ENCODE measurements at regions not wholly inside any gene's neighbourhood (a gene's known extent, or its start where the extent isn't known, plus 50 kb on each side); places are given as distances from the start of the nearest gene placed in this dataset.

DNA sequence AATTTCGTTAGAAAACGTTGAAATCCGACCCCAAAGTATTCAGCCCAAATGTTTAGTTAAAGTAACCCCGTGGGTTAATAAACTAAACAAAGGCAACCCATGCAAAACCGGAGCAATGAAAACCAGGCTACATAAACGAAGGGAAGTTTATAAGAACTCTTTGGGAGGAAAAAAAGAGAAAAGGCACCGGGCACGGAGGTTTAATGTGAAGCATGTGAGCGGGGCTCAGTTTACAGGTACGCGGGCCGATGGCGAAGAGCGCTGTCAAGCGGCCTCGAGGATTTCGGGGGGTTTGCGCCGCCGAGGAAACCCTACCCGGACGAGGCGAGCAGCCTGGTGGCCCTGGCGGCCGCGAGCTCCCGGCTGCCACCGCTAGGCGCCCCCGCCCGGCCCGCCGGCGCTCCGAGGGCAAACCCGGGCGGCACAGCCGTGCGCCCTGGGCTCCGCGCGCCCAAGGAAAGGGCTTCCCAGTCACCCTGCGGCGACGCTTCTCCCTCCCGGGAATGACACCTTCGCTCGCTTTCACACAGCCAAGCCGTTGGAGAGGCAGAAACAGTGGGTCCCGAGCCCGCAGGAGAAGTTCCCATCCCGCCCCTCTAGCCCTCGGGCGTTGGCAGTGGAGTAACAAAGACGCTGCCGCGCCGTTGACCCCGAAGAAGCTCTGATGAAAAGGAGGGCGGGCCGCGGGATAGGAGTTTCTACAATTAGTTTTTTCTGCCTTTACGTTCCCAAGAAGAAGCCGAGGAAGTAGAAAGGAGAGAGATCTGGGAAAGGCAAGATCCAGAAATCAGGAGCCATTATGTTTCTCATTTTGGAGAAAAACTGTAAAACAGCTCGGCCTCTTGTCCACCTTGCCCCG is 126.0 kb downstream of the TMEM174 start:
- TF ChIP-seq, protein P1, sequence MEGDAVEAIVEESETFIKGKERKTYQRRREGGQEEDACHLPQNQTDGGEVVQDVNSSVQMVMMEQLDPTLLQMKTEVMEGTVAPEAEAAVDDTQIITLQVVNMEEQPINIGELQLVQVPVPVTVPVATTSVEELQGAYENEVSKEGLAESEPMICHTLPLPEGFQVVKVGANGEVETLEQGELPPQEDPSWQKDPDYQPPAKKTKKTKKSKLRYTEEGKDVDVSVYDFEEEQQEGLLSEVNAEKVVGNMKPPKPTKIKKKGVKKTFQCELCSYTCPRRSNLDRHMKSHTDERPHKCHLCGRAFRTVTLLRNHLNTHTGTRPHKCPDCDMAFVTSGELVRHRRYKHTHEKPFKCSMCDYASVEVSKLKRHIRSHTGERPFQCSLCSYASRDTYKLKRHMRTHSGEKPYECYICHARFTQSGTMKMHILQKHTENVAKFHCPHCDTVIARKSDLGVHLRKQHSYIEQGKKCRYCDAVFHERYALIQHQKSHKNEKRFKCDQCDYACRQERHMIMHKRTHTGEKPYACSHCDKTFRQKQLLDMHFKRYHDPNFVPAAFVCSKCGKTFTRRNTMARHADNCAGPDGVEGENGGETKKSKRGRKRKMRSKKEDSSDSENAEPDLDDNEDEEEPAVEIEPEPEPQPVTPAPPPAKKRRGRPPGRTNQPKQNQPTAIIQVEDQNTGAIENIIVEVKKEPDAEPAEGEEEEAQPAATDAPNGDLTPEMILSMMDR (IDR thresholded peaks at IDR 0.05; ENCODE audit: control extremely low read depth, extremely low read depth, low read depth, missing control alignments): no peak
- CTCF ChIA-PET: no interaction called here
- DNase-seq (ENCODE audit: extremely low spot score): no peak

DNA sequence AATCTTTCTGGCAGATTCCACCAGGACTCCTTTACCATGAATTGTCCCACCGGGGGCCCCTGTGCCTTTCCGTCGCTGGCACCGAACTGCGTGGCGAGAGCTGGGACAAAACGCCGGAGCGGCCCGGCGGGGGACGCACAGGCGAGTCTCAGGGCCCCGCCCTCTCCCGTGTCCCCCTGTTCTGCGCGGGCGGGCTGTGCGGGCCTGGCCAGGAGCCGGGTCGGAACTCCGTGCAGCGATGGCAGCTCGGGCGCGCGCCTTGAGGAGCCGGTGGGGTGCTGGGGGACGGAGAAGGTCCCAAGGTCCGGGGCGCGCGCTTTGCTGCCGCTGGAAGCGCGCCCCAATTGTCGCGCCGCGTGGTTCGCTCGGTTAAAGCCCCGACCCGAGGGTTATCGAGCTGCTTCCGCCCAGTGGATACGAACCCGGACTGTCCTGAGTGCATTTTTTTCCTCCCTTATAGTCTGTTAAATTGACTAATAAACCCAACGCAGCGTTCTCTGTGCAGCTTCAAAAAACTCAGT is 125.3 kb downstream of the TMEM174 start:
- TF ChIP-seq, protein P1 (IDR thresholded peaks at IDR 0.05; ENCODE audit: control extremely low read depth, extremely low read depth, low read depth, missing control alignments): no peak
- ChIA-PET POLR2A (no interaction called here), CTCF (no interaction called here)

More for the DNA sequence above, 126.0 kb downstream of the TMEM174 start:
- POLR2A ChIA-PET: no interaction called here

DNA sequence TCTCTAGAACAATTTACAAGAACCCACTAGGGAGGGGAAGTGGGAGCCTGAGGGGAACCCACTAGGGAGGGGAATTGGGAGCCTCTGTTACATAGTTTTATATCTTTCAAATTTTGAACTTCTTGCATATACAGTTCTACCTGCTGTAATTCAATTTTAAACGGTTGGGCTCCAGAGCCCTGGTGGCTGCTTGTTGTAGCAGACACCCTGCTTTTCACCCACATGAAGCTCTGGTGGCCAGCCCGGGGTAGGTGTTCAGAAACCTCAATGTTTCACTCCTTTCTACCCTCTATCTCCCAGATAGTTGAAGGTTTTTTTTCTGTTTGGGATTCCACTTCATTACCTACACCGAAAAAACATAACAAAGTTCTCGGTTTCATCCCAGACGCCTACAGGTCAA is 124.4 kb downstream of the TMEM174 start:
- ChIA-PET CTCF (no interaction called here), POLR2A (no interaction called here)
- TF ChIP-seq, protein P1 (IDR thresholded peaks at IDR 0.05; ENCODE audit: control extremely low read depth, extremely low read depth, low read depth, missing control alignments): no peak
- DNase-seq (ENCODE audit: extremely low spot score): no peak

More for the DNA sequence above, 125.3 kb downstream of the TMEM174 start:
- DNase-seq (ENCODE audit: extremely low spot score): no peak

DNA sequence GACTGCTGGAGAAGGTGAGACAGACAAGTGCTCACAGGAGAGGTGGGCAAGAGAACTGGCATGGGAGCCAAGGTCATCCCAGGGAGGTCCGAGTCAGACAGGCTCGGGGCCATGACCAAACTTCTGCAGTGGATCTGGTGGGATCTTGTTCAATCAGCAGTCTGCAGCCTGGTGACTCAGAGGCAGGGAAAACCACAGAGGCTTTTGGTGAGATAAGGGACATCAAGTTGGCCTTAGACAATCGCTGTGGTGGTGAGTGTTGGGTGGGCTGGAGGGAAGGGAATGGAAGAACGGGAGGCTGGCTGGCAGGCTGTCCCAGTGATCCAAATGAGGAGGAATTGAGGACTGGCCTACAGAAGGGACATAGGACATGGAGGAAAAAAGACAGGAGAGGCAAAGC is 123.8 kb downstream of the TMEM174 start:
- POLR2A ChIA-PET: no interaction called here
- CTCF ChIA-PET: no interaction called here
- TF ChIP-seq, protein P1 (IDR thresholded peaks at IDR 0.05; ENCODE audit: control extremely low read depth, extremely low read depth, low read depth, missing control alignments): no peak
- DNase-seq (ENCODE audit: extremely low spot score): no peak

DNA sequence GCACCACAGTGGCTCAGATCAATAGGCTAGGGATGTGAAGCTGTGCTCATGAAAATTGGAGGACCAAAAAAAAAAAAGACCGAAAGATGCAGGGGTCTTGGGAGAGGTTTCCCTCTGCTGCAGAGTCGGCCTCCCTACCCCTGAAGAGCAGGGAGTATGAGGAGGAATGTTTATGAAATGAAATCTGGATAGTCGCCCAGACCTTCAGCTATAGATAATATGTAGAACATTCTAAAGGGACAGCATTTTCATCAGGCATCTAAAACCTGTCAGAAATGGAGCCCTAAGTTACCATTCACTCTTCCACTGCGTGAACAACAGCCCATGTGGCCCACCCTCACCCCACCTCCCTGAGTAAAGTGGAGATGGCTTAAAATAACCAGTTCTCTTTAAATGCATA is 122.9 kb downstream of the TMEM174 start:
- TF ChIP-seq, protein P1 (IDR thresholded peaks at IDR 0.05; ENCODE audit: control extremely low read depth, extremely low read depth, low read depth, missing control alignments): no peak
- DNase-seq (ENCODE audit: extremely low spot score): no peak
- ChIA-PET CTCF (no interaction called here), POLR2A (no interaction called here)

DNA sequence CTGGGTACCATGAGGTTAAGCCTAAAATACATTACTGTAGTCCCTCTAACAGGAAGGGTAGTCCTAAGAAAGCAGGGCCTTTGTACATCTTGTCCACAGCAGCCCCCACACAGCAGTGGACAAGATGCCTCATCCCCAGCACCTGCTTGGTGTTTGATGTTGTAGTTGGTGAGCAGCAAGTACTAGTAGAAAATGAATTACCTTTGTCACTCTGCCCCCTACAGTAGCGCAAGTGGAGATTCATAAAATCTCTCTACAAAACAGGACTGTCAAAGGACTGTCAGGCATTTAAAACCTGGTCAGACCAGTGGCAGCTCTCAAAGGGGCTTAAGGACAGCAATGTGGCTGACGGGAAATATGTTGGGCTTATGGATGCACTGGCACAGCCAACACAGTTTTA is 122.5 kb downstream of the TMEM174 start:
- CTCF ChIA-PET: no interaction called here
- TF ChIP-seq, protein P1 (IDR thresholded peaks at IDR 0.05; ENCODE audit: control extremely low read depth, extremely low read depth, low read depth, missing control alignments): no peak
- POLR2A ChIA-PET: no interaction called here
- no peak for DNase-seq (ENCODE audit: extremely low spot score)
